Activated CD4-positive, alpha-beta T cell treated with anti-CD3 and anti-CD28 coated beads for 48 hours (primary cell): ENCODE measurements at regions not wholly inside any gene's neighbourhood (a gene's known extent, or its start where the extent isn't known, plus 50 kb on each side); places are given as distances from the start of the nearest gene placed in this dataset.

ENCODE experiments used
- DNase-seq: peaks from one replicate; pipeline ENCODE4 v3.0.0-alpha.2; 2020

GRCh38 chr9:88799541-88800328, 191.5 kb upstream of the S1PR3 start:
- DNase-seq = no peak

- no peak for DNase-seq
These were observed 191.0 kb upstream of the S1PR3 start for GRCh38 chr9:88800329-88800682.

GRCh38 chr9:88801214-88801796, 190.0 kb upstream of the S1PR3 start:
- DNase-seq = no peak

GRCh38 chr9:88802533-88802932, 188.7 kb upstream of the S1PR3 start:
- DNase-seq = no peak

GRCh38 chr9:88803546-88804253, 187.6 kb upstream of the S1PR3 start:
- DNase-seq = no peak

- DNase-seq = no peak
These were observed 187.0 kb upstream of the S1PR3 start for GRCh38 chr9:88804254-88804596.

- DNase-seq = no peak
These were observed 185.9 kb upstream of the S1PR3 start for GRCh38 chr9:88805217-88805943.

GRCh38 chr9:88807426-88807825, 183.8 kb upstream of the S1PR3 start:
- no peak for DNase-seq

- no peak for DNase-seq
These were observed 183.1 kb upstream of the S1PR3 start for GRCh38 chr9:88808019-88808656.

- no peak for DNase-seq
These were observed 182.4 kb upstream of the S1PR3 start for GRCh38 chr9:88808761-88809354.

- no peak for DNase-seq
These were observed 181.7 kb upstream of the S1PR3 start for GRCh38 chr9:88809355-88810161.

GRCh38 chr9:88810826-88811225, 180.4 kb upstream of the S1PR3 start:
- DNase-seq = no peak

GRCh38 chr9:88811511-88811910, 179.8 kb upstream of the S1PR3 start:
- DNase-seq = no peak

GRCh38 chr9:88812938-88813637, 178.2 kb upstream of the S1PR3 start:
- no peak for DNase-seq

GRCh38 chr9:88813638-88814209, 177.5 kb upstream of the S1PR3 start:
- DNase-seq = no peak

GRCh38 chr9:88814577-88814976, 176.7 kb upstream of the S1PR3 start:
- no peak for DNase-seq

GRCh38 chr9:88816141-88816540, 175.1 kb upstream of the S1PR3 start:
- no peak for DNase-seq

GRCh38 chr9:88816591-88816990, 174.7 kb upstream of the S1PR3 start:
- no peak for DNase-seq

- DNase-seq = no peak
These were observed 173.6 kb upstream of the S1PR3 start for GRCh38 chr9:88817628-88818027.

GRCh38 chr9:88818495-88819201, 172.6 kb upstream of the S1PR3 start:
- DNase-seq = no peak
